ENCODE measurements at regions not wholly inside any gene's neighbourhood (a gene's known extent, or its start where the extent isn't known, plus 50 kb on each side); places are given as distances from the start of the nearest gene placed in this dataset.

GRCh38 chr1:4147509-4147908 is 247.4 kb upstream of the C1orf174 start:
- DNase-seq: no peak

- DNase-seq: no peak
These were observed 249.2 kb upstream of the C1orf174 start for GRCh38 chr1:4149281-4149680.

GRCh38 chr1:4149831-4150230 is 249.8 kb upstream of the C1orf174 start:
- DNase-seq: no peak

GRCh38 chr1:4150262-4150661 is 250.2 kb upstream of the C1orf174 start:
- DNase-seq: no peak

- DNase-seq: no peak
These were observed 252.2 kb upstream of the C1orf174 start for GRCh38 chr1:4152266-4152665.

- no peak for DNase-seq
These were observed 253.5 kb upstream of the C1orf174 start for GRCh38 chr1:4153571-4153970.

GRCh38 chr1:4156241-4156973 is 256.3 kb upstream of the C1orf174 start:
- no peak for DNase-seq

GRCh38 chr1:4160181-4160580 is 260.1 kb upstream of the C1orf174 start:
- DNase-seq: no peak

- no peak for DNase-seq
These were observed 261.4 kb upstream of the C1orf174 start for GRCh38 chr1:4161366-4162006.

- no peak for DNase-seq
These were observed 264.9 kb upstream of the C1orf174 start for GRCh38 chr1:4164965-4165364.

GRCh38 chr1:4165686-4166300 is 265.7 kb upstream of the C1orf174 start:
- no peak for DNase-seq

- DNase-seq: no peak
These were observed 266.6 kb upstream of the C1orf174 start for GRCh38 chr1:4166713-4167112.

GRCh38 chr1:4169991-4170390 is 269.9 kb upstream of the C1orf174 start:
- no peak for DNase-seq

- DNase-seq: no peak
These were observed 270.7 kb upstream of the C1orf174 start for GRCh38 chr1:4170548-4171340.

- no peak for DNase-seq
These were observed 271.7 kb upstream of the C1orf174 start for GRCh38 chr1:4171480-4172450.

GRCh38 chr1:4172644-4173599 is 272.9 kb upstream of the C1orf174 start:
- DNase-seq: peak; percentile 17

- no peak for DNase-seq
These were observed 273.7 kb upstream of the C1orf174 start for GRCh38 chr1:4173731-4174130.

GRCh38 chr1:4174291-4175200 is 274.5 kb upstream of the C1orf174 start:
- no peak for DNase-seq

- DNase-seq: no peak
These were observed 275.7 kb upstream of the C1orf174 start for GRCh38 chr1:4175566-4176405.
